ENCODE measurements at regions not wholly inside any gene's neighbourhood (a gene's known extent, or its start where the extent isn't known, plus 50 kb on each side); places are given as distances from the start of the nearest gene placed in this dataset.

DNA sequence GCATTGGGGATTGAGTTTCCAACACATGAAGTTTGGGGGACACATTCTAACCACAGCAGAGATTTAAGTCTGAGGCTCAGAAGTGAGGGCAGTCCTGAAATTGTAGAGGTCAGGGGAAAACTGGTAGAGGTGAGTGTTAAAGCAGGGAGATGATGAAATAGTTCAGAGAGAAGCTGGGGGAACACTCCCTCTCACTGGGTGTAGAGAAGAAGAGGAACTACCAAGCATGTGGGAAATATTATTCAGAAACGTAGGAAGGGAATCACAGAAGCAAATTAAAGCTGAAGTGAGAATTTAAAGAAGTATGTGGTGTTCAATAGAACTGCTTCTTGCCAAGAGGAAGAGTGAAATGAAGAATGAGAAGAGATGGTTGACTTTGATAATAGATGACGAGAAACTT lies 121.5 kb upstream of the FAM3C start:
- TF ChIP-seq TAF1 (IDR thresholded peaks at IDR 0.05; ENCODE audit: low read depth, low read length) (no peak), POLR2AphosphoS5 (IDR thresholded peaks at IDR 0.05; ENCODE audit: low read depth, low read length) (no peak), POLR2A (IDR thresholded peaks at IDR 0.05; ENCODE audit: low read depth, low read length) (no peak), SPI1 (IDR thresholded peaks at IDR 0.05; ENCODE audit: low read depth, low read length) (no peak), POU2F2 (IDR thresholded peaks at IDR 0.05; ENCODE audit: low read depth, low read length) (no peak)

Measured in GM12891 (cell line).